Uterus (tissue), 3 donors: ENCODE measurements at regions not wholly inside any gene's neighbourhood (a gene's known extent, or its start where the extent isn't known, plus 50 kb on each side); places are given as distances from the start of the nearest gene placed in this dataset.

Source experiments
- DNase-seq, 2 donors: peaks; one replicate each; pipeline ENCODE4 v3.0.0-alpha.2; 2019 to 2020
- H3K27ac ChIP-seq, 2 donors: fragments of 200-600 bp; sonication (generic); 1 replicate in 1 of 2; 2 replicates in 1 of 2; pipeline ENCODE4 v1.5.1; 2016 to 2018
- H3K27me3 ChIP-seq, 2 donors: fragments of 200-600 bp; sonication (generic); one replicate each; pipeline ENCODE4 v1.5.1; 2018 to 2019; ENCODE audit warnings: control low read depth in 1 of 2
- H3K36me3 ChIP-seq, 2 donors: fragments of 200-600 bp; sonication (generic); one replicate each; pipeline ENCODE4 v1.5.1; 2019; ENCODE audit warnings: control low read depth in 1 of 2
- H3K4me1 ChIP-seq, 2 donors: fragments of 200-600 bp; sonication (generic); one replicate each; pipeline ENCODE4 v1.5.1; 2018 to 2019; ENCODE audit warnings: control low read depth in 1 of 2
- H3K4me3 ChIP-seq, 2 donors: fragments of 200-600 bp; sonication (generic); 1 replicate in 1 of 2; 2 replicates in 1 of 2; pipeline ENCODE4 v1.5.1; 2018 to 2019; ENCODE audit warnings: mild to moderate bottlenecking in 1 of 2
- H3K9me3 ChIP-seq, 2 donors: fragments of 200-600 bp; sonication (generic); one replicate each; pipeline ENCODE4 v1.5.1; 2019; ENCODE audit warnings: control low read depth in 1 of 2
- CTCF ChIP-seq, 4 experiments: fragments of 200-600 bp in 2 of 4; fragments of 450-650 bp in 2 of 4; sonication (generic) in 2 of 4; IDR thresholded peaks; one replicate each; pipeline ENCODE4 v1.5.1; 2016 to 2019; ENCODE audit warnings: antibody characterized with exemption in 4 of 4, mild to moderate bottlenecking in 2 of 4, moderate library complexity in 1 of 4
- POLR2A ChIP-seq, 2 donors: fragments of 450-650 bp; IDR thresholded peaks; one replicate each; pipeline ENCODE4 v1.6.1; 2016; ENCODE audit warnings: antibody characterized with exemption in 2 of 2, mild to moderate bottlenecking in 1 of 2, moderate library complexity in 1 of 2
- intact Hi-C: fragments of 100-400 bp; cut with DNase I; formaldehyde crosslinking; loops from one replicate; pipeline ENCODE4 v1.15.1; 2023; ENCODE audit warnings: low total_unique reads
- donor health status: DM: yes; HTN: yes; CAD: no.

- Histone ChIP-seq H3K4me3 (no peak overlapping the region), H3K4me1 (peaks cover 1 to 7% of the 10 kb centered on the region in 2 donors), H3K36me3 (no peaks in the 10 kb centered on the region), H3K27ac (peak overlapping the region; percentile 40 to 57), H3K27me3 (no peaks in the 10 kb centered on the region), H3K9me3 (no peaks in the 10 kb centered on the region)
- DNase-seq: peak; percentile 50 to 67
- TF ChIP-seq POLR2A (IDR thresholded peaks at IDR 0.05) (no peak), CTCF (IDR thresholded peaks at IDR 0.05) (no peak)
- intact Hi-C loops: no loop called here
Measured at GRCh38 chr9:7320139-7320538, 479.4 kb downstream of the DMAC1 start.

GRCh38 chr9:7318920-7319319 is 480.7 kb downstream of the DMAC1 start:
- DNase-seq: no peak
- H3K27me3 ChIP-seq: no peaks in the 10 kb centered on the region
- TF ChIP-seq CTCF (IDR thresholded peaks at IDR 0.05) (no peak), POLR2A (IDR thresholded peaks at IDR 0.05) (no peak)
- H3K36me3 ChIP-seq: no peaks in the 10 kb centered on the region
- peak overlapping the region in 1 of 2 donors; percentile 85 for H3K27ac ChIP-seq
- no peaks in the 10 kb centered on the region for H3K9me3 ChIP-seq
- intact Hi-C loops: no loop called here
- peaks cover 7 to 8% of the 10 kb centered on the region in 2 donors for H3K4me1 ChIP-seq
- H3K4me3 ChIP-seq: no peak overlapping the region

- no peak for DNase-seq
- no peak overlapping the region for H3K4me3 ChIP-seq
- H3K27me3 ChIP-seq: no peaks in the 10 kb centered on the region
- intact Hi-C loops: no loop called here
- H3K4me1 ChIP-seq: peaks cover 7 to 8% of the 10 kb centered on the region in 2 donors
- TF ChIP-seq POLR2A (IDR thresholded peaks at IDR 0.05): no peak
- TF ChIP-seq CTCF (IDR thresholded peaks at IDR 0.05): no peak
- H3K27ac ChIP-seq: peak overlapping the region; percentile 85 to 96
- H3K9me3 ChIP-seq: no peaks in the 10 kb centered on the region
- no peaks in the 10 kb centered on the region for H3K36me3 ChIP-seq
Measured at GRCh38 chr9:7316967-7317366, 482.6 kb downstream of the DMAC1 start.

- Histone ChIP-seq H3K36me3 (no peaks in the 10 kb centered on the region), H3K27me3 (no peaks in the 10 kb centered on the region), H3K4me1 (peaks cover 7 to 8% of the 10 kb centered on the region in 2 donors), H3K27ac (peak overlapping the region; percentile 85 to 96), H3K4me3 (no peak overlapping the region), H3K9me3 (no peaks in the 10 kb centered on the region)
- intact Hi-C loops: no loop called here
- peak in 1 of 2 donors; percentile 40 for DNase-seq
- TF ChIP-seq CTCF (IDR thresholded peaks at IDR 0.05) (no peak), POLR2A (IDR thresholded peaks at IDR 0.05) (no peak)
Measured at GRCh38 chr9:7316166-7316795, 483.3 kb downstream of the DMAC1 start.

GRCh38 chr9:7315746-7316145 is 483.8 kb downstream of the DMAC1 start:
- peak; percentile 22 to 50 for DNase-seq
- no peak for TF ChIP-seq POLR2A (IDR thresholded peaks at IDR 0.05)
- TF ChIP-seq CTCF (IDR thresholded peaks at IDR 0.05): no peak
- no peaks in the 10 kb centered on the region for H3K27me3 ChIP-seq
- H3K36me3 ChIP-seq: no peaks in the 10 kb centered on the region
- H3K9me3 ChIP-seq: no peaks in the 10 kb centered on the region
- H3K4me3 ChIP-seq: no peak overlapping the region
- intact Hi-C loops: no loop called here
- H3K4me1 ChIP-seq: peaks cover 7 to 8% of the 10 kb centered on the region in 2 donors
- peak overlapping the region; percentile 85 to 96 for H3K27ac ChIP-seq
